PC-9 (cell line): ENCODE measurements at regions not wholly inside any gene's neighbourhood (a gene's known extent, or its start where the extent isn't known, plus 50 kb on each side); places are given as distances from the start of the nearest gene placed in this dataset.

Experiments used
- BruUV-seq: library from RNA; stranded (reverse); fragments of 400-500 nt; replicated peaks from 2 replicates; lab custom pipeline; 2021; lab: Mats Ljungman, UMichigan
- CTCF ChIA-PET: fragments of 300-600 bp; sonication (Branson Sonifier 250); formaldehyde crosslinking; loops from one replicate; lab custom pipeline; 2022; ENCODE audit warnings: antibody characterized with exemption; lab: Charles Lee
- POLR2A ChIA-PET: fragments of 300-600 bp; sonication (Branson Sonifier 250); formaldehyde crosslinking; loops from one replicate; lab custom pipeline; 2022; ENCODE audit warnings: antibody characterized with exemption; ENCODE audit not compliant: unreplicated experiment; lab: Charles Lee
- DNase-seq, 2 experiments: peaks; one replicate each; pipeline versions ENCODE4 v3.0.0 to v3.0.0-alpha.2; 2015 to 2022; ENCODE audit warnings: mixed read lengths in 1 of 2
- H2AFZ ChIP-seq: fragments of 200-600 bp; sonication (generic); 2 replicates; pipeline ENCODE4 v1.8.1; 2017; ENCODE audit warnings: antibody characterized with exemption
- H3F3A ChIP-seq: fragments of 200-600 bp; sonication (generic); 2 replicates; pipeline ENCODE4 v1.8.1; 2017; ENCODE audit warnings: antibody characterized with exemption, mild to moderate bottlenecking, low read depth; ENCODE audit not compliant: insufficient read depth
- H3K27ac ChIP-seq: fragments of 200-600 bp; sonication (generic); 2 replicates; pipeline ENCODE4 v1.6.1; 2016; ENCODE audit warnings: mixed run types
- H3K27me3 ChIP-seq: fragments of 200-600 bp; sonication (generic); 2 replicates; pipeline ENCODE4 v1.6.1; 2016; ENCODE audit warnings: low read depth, mixed run types; ENCODE audit not compliant: insufficient read depth
- H3K36me3 ChIP-seq: fragments of 200-600 bp; sonication (generic); 2 replicates; pipeline ENCODE4 v1.6.1; 2016; ENCODE audit warnings: low read depth, mixed run types
- H3K4me1 ChIP-seq: fragments of 200-600 bp; sonication (generic); replicated peaks from 2 replicates; pipeline ENCODE4 v1.6.1; 2016; ENCODE audit warnings: mixed run types; ENCODE audit not compliant: insufficient read depth
- H3K4me2 ChIP-seq: fragments of 200-600 bp; sonication (generic); 2 replicates; pipeline ENCODE4 v1.6.1; 2017; ENCODE audit warnings: mixed run types
- H3K4me3 ChIP-seq: fragments of 200-600 bp; sonication (generic); 2 replicates; pipeline ENCODE4 v1.6.1; 2016; ENCODE audit warnings: mixed run types
- H3K79me2 ChIP-seq: fragments of 200-600 bp; sonication (generic); 2 replicates; pipeline ENCODE4 v1.6.1; 2017; ENCODE audit warnings: low read depth, mixed run types
- H3K9me2 ChIP-seq: fragments of 200-600 bp; sonication (generic); 2 replicates; pipeline ENCODE4 v1.8.1; 2017; ENCODE audit warnings: mild to moderate bottlenecking; ENCODE audit not compliant: insufficient read depth
- H3K9me3 ChIP-seq: fragments of 200-600 bp; sonication (generic); 2 replicates; pipeline ENCODE4 v1.8.1; 2016; ENCODE audit warnings: low read depth; ENCODE audit not compliant: insufficient read depth
- H4K20me1 ChIP-seq: fragments of 200-600 bp; sonication (generic); 2 replicates; pipeline ENCODE4 v1.8.1; 2017; ENCODE audit not compliant: insufficient read depth
- CTCF ChIP-seq: fragments of 200-600 bp; sonication (generic); conservative IDR thresholded peaks from 2 replicates; pipeline ENCODE4 v1.6.1; 2017; ENCODE audit warnings: mixed run types, antibody characterized with exemption, mild to moderate bottlenecking, moderate library complexity
- EZH2 ChIP-seq: fragments of 200-600 bp; sonication (generic); IDR thresholded peaks from 2 replicates; pipeline ENCODE4 v1.8.0; 2017; ENCODE audit warnings: antibody characterized with exemption, low read depth
- intact Hi-C: fragments of 100-400 bp; cut with micrococcal nuclease; formaldehyde crosslinking; loops from one replicate; pipeline ENCODE4 v1.10.0; 2022; ENCODE audit not compliant: unreplicated experiment

- TF ChIP-seq CTCF (no peak), EZH2 (no peak)
- no peak for DNase-seq
- H3K27me3 ChIP-seq: no peaks in the 10 kb centered on the region
- no peaks in the 10 kb centered on the region for H3K9me3 ChIP-seq
- H3K4me1 ChIP-seq: no peaks in the 10 kb centered on the region
- intact Hi-C loops: no loop called here
- POLR2A ChIA-PET: no interaction called here
- no TSS peak for BruUV-seq
- no peaks in the 10 kb centered on the region for H4K20me1 ChIP-seq
- CTCF ChIA-PET: no interaction called here
- H2AFZ ChIP-seq: no peak overlapping the region
- no peaks in the 10 kb centered on the region for H3K36me3 ChIP-seq
- no peak overlapping the region for H3K4me2 ChIP-seq
- H3F3A ChIP-seq: no peaks in the 10 kb centered on the region
- H3K9me2 ChIP-seq: no peaks in the 10 kb centered on the region
- H3K27ac ChIP-seq: no peak overlapping the region
- no peaks in the 10 kb centered on the region for H3K79me2 ChIP-seq
- H3K4me3 ChIP-seq: no peak overlapping the region
Measured at GRCh38 chr12:71021491-71021890, 101.0 kb upstream of the PTPRR start.

- H2AFZ ChIP-seq: no peak overlapping the region
- DNase-seq: no peak
- H3K4me2 ChIP-seq: no peak overlapping the region
- no peaks in the 10 kb centered on the region for H3F3A ChIP-seq
- no peaks in the 10 kb centered on the region for H3K79me2 ChIP-seq
- BruUV-seq: no TSS peak
- no peaks in the 10 kb centered on the region for H3K27me3 ChIP-seq
- no peak overlapping the region for H3K27ac ChIP-seq
- no peaks in the 10 kb centered on the region for H4K20me1 ChIP-seq
- H3K4me1 ChIP-seq: no peaks in the 10 kb centered on the region
- ChIA-PET POLR2A (no interaction called here), CTCF (no interaction called here)
- H3K9me3 ChIP-seq: no peaks in the 10 kb centered on the region
- no peak overlapping the region for H3K4me3 ChIP-seq
- H3K36me3 ChIP-seq: no peaks in the 10 kb centered on the region
- intact Hi-C loops: no loop called here
- no peaks in the 10 kb centered on the region for H3K9me2 ChIP-seq
- no peak for TF ChIP-seq CTCF
- TF ChIP-seq EZH2: no peak
Measured at GRCh38 chr12:71019282-71019831, 98.8 kb upstream of the PTPRR start.

GRCh38 chr12:71018682-71019081 lies 98.1 kb upstream of the PTPRR start:
- no peaks in the 10 kb centered on the region for H3K27me3 ChIP-seq
- no peaks in the 10 kb centered on the region for H3K9me2 ChIP-seq
- DNase-seq: no peak
- H3K4me2 ChIP-seq: no peak overlapping the region
- H3K9me3 ChIP-seq: no peaks in the 10 kb centered on the region
- no peaks in the 10 kb centered on the region for H3K79me2 ChIP-seq
- ChIA-PET POLR2A (no interaction called here), CTCF (no interaction called here)
- H2AFZ ChIP-seq: no peak overlapping the region
- intact Hi-C loops: no loop called here
- H4K20me1 ChIP-seq: no peaks in the 10 kb centered on the region
- no peak overlapping the region for H3K4me3 ChIP-seq
- TF ChIP-seq CTCF (no peak), EZH2 (no peak)
- no peak overlapping the region for H3K27ac ChIP-seq
- no peaks in the 10 kb centered on the region for H3K36me3 ChIP-seq
- H3K4me1 ChIP-seq: 0 out of 2 replicates have a peak, but pooled peaks cover 3% of the 10 kb centered on the region
- H3F3A ChIP-seq: no peaks in the 10 kb centered on the region
- BruUV-seq: no TSS peak
